Endothelial cell (in vitro differentiated cells): ENCODE measurements at regions not wholly inside any gene's neighbourhood (a gene's known extent, or its start where the extent isn't known, plus 50 kb on each side); places are given as distances from the start of the nearest gene placed in this dataset.

Source experiments
- DNase-seq: peaks from one replicate; pipeline ENCODE4 v3.0.0; 2021; ENCODE audit warnings: low spot score
- H3K27ac Mint-ChIP-seq: one replicate; pipeline ENCODE4 v1.8.0; 2021; ENCODE audit warnings: mixed read lengths, inconsistent platforms; ENCODE audit not compliant: unreplicated experiment
- H3K27me3 Mint-ChIP-seq: one replicate; pipeline ENCODE4 v1.8.0; 2021; ENCODE audit warnings: mild to moderate bottlenecking, moderate library complexity, mixed read lengths, inconsistent platforms; ENCODE audit not compliant: unreplicated experiment
- H3K36me3 Mint-ChIP-seq: one replicate; pipeline ENCODE4 v1.8.0; 2021; ENCODE audit warnings: mild to moderate bottlenecking, low read depth, mixed read lengths, inconsistent platforms; ENCODE audit not compliant: unreplicated experiment
- H3K4me1 Mint-ChIP-seq: one replicate; pipeline ENCODE4 v1.8.0; 2021; ENCODE audit warnings: mild to moderate bottlenecking, mixed read lengths, inconsistent platforms; ENCODE audit not compliant: unreplicated experiment
- H3K4me3 Mint-ChIP-seq: one replicate; pipeline ENCODE4 v1.8.0; 2021; ENCODE audit warnings: mild to moderate bottlenecking, mixed read lengths, inconsistent platforms; ENCODE audit not compliant: unreplicated experiment
- H3K9me3 Mint-ChIP-seq: one replicate; pipeline ENCODE4 v1.8.0; 2021; ENCODE audit warnings: mixed read lengths, inconsistent platforms; ENCODE audit not compliant: unreplicated experiment
- TF ChIP-seq, protein P1 (sequence below): fragments of 200-600 bp; sonication (generic); IDR thresholded peaks from one replicate; pipeline ENCODE4 v1.5.0; 2021; ENCODE audit warnings: antibody characterized with exemption; ENCODE audit not compliant: unreplicated experiment

DNA sequence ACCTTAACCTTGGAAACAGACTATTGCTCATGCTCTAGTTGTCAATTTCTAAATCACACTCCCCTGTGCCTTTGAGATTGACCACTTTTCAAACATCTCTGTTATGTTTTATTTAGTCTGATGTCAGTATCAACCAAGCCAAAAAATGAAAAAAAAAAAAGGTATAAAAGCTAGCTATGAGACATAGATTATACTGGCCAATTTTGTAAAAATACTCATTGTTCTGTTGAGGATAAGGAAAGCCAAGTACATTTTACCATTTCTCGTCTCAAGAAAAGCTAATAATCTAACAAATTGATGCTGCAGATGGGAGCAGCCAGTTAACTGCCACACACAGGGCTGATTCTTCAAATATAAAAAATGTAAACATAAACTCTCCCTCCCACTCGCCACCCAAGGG lies 572.6 kb upstream of the KLF12 start:
- Mint-ChIP-seq H3K36me3 (no peaks in the 10 kb centered on the region), H3K4me1 (peaks cover 3% of the 10 kb centered on the region), H3K27me3 (peaks cover 2% of the 10 kb centered on the region), H3K9me3 (no peaks in the 10 kb centered on the region), H3K27ac (no peak overlapping the region), H3K4me3 (no peak overlapping the region)
- TF ChIP-seq, protein P1, sequence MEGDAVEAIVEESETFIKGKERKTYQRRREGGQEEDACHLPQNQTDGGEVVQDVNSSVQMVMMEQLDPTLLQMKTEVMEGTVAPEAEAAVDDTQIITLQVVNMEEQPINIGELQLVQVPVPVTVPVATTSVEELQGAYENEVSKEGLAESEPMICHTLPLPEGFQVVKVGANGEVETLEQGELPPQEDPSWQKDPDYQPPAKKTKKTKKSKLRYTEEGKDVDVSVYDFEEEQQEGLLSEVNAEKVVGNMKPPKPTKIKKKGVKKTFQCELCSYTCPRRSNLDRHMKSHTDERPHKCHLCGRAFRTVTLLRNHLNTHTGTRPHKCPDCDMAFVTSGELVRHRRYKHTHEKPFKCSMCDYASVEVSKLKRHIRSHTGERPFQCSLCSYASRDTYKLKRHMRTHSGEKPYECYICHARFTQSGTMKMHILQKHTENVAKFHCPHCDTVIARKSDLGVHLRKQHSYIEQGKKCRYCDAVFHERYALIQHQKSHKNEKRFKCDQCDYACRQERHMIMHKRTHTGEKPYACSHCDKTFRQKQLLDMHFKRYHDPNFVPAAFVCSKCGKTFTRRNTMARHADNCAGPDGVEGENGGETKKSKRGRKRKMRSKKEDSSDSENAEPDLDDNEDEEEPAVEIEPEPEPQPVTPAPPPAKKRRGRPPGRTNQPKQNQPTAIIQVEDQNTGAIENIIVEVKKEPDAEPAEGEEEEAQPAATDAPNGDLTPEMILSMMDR: no peak
- no peak for DNase-seq

DNA sequence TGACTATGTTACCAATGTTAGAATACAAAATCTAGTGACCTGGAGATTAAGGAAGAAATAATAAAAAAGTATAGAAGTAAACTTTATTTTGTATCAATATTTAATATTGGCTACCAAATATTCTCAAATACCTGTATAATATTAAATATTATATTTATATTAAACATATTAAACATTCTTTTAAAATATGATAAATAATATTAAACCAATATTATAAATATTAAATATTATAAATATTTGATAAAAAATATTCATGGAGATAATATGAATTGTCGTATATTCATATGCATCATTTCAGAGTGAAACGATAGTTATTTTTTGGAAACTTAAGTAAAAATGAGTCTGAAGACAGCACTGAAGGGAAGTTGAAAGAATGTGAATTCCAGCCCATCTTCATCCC lies 571.2 kb upstream of the KLF12 start:
- H3K4me1 Mint-ChIP-seq: peaks cover 3% of the 10 kb centered on the region
- H3K36me3 Mint-ChIP-seq: no peaks in the 10 kb centered on the region
- TF ChIP-seq, protein P1: no peak
- H3K27ac Mint-ChIP-seq: no peak overlapping the region
- no peak for DNase-seq
- H3K4me3 Mint-ChIP-seq: no peak overlapping the region
- H3K27me3 Mint-ChIP-seq: peaks cover 2% of the 10 kb centered on the region
- H3K9me3 Mint-ChIP-seq: no peaks in the 10 kb centered on the region

DNA sequence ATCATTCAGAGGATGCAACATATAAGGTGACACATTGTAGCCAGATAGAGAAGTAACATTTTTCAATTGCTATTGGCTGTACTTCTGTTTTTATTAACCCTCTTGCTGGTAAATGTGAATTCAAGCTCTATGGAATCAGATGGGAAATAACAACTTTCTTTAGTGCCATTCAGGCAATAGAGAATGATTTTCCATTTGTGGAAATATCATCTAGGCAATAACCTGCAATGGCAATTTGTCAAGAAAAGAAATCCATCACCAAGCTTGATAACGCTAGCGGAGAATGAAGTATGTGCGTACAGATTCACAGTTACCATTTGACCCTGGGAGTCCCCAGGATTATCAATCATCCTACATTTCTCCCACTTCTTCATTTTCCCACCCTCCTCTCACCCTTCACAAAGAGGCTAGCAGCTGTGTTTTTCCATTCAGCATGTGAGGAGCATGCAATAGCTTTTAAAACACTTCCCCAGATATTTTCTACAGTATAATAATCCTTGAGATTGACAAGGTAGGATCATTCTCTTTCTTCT lies 569.7 kb upstream of the KLF12 start:
- no peak overlapping the region for H3K27ac Mint-ChIP-seq
- TF ChIP-seq, protein P1: no peak
- H3K27me3 Mint-ChIP-seq: peaks cover 4% of the 10 kb centered on the region
- H3K4me1 Mint-ChIP-seq: no peaks in the 10 kb centered on the region
- no peak overlapping the region for H3K4me3 Mint-ChIP-seq
- H3K9me3 Mint-ChIP-seq: no peaks in the 10 kb centered on the region
- DNase-seq: no peak
- no peaks in the 10 kb centered on the region for H3K36me3 Mint-ChIP-seq

DNA sequence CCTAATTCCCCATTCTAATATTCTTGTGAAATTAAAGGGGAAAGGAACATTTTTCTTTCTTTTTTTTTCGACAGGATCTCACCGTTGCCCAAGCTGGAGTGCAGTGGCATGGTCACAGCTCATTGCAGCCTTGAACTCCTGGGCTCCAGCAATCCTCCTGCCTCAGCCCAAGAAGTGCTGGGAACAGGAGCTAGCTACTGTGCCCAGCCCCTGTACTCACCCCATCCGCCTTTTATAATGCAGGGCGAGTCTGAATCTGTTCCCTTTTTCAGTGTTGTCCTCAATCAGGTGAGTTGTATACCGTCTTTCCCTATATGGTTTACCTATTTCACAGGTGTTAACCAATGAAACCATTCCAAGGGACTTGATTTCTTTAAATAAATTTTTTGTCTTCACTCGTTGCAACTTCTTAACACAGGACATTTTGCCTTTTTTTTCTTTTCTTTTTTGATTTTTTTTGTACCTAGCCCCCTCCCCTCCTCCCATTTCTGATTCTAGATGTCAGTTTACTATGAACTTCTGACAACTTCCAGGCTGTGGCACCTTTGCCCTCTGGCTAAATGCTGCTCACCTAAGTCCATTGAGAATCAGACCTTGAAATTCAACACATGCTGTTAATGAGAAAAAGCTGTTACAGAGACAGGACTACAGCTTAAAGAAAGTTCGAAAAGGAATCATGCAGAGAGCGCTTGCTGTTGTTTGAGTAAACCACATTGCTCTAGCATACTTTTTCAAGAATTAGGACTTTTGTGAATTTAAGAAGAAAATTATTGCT lies 562.1 kb upstream of the KLF12 start:
- H3K36me3 Mint-ChIP-seq: no peaks in the 10 kb centered on the region
- H3K27ac Mint-ChIP-seq: no peak overlapping the region
- no peak overlapping the region for H3K4me3 Mint-ChIP-seq
- TF ChIP-seq, protein P1: no peak
- no peaks in the 10 kb centered on the region for H3K4me1 Mint-ChIP-seq
- DNase-seq: no peak
- no peaks in the 10 kb centered on the region for H3K9me3 Mint-ChIP-seq
- peaks cover 2% of the 10 kb centered on the region for H3K27me3 Mint-ChIP-seq
